Ascending aorta (tissue), 2 donors: ENCODE measurements at regions not wholly inside any gene's neighbourhood (a gene's known extent, or its start where the extent isn't known, plus 50 kb on each side); places are given as distances from the start of the nearest gene placed in this dataset.

Source experiments
- DNase-seq, 2 donors: peaks; one replicate each; pipeline ENCODE4 v3.0.0-alpha.2; 2019; ENCODE audit warnings: low spot score in 2 of 2
- H3K27ac ChIP-seq, 2 donors: fragments of 200-600 bp; sonication (generic); one replicate each; pipeline ENCODE4 v1.5.1; 2016 to 2017; ENCODE audit warnings: mild to moderate bottlenecking in 1 of 2
- H3K27me3 ChIP-seq: fragments of 200-600 bp; sonication (generic); one replicate; pipeline ENCODE4 v1.5.1; 2017
- H3K36me3 ChIP-seq, 2 donors: fragments of 200-600 bp; sonication (generic); one replicate each; pipeline ENCODE4 v1.5.1; 2016
- H3K4me1 ChIP-seq, 2 donors: fragments of 200-600 bp; sonication (generic); one replicate each; pipeline ENCODE4 v1.5.1; 2016 to 2017; ENCODE audit warnings: mild to moderate bottlenecking in 1 of 2
- H3K4me3 ChIP-seq, 2 donors: fragments of 200-600 bp; sonication (generic); one replicate each; pipeline ENCODE4 v1.5.1; 2016 to 2017; ENCODE audit warnings: mild to moderate bottlenecking in 1 of 2
- H3K9me3 ChIP-seq, 2 donors: fragments of 200-600 bp; sonication (generic); one replicate each; pipeline ENCODE4 v1.5.1; 2016
- intact Hi-C: fragments of 100-400 bp; cut with DNase I; formaldehyde crosslinking; loops from one replicate; pipeline ENCODE4 v1.15.1; 2023
- TF ChIP-seq, protein P1 (sequence below), 3 experiments: fragments of 200-600 bp in 2 of 3; fragments of 450-650 bp in 1 of 3; sonication (generic) in 2 of 3; IDR thresholded peaks; one replicate each; pipeline ENCODE4 v1.5.1; 2016 to 2019; ENCODE audit warnings: antibody characterized with exemption in 3 of 3, mild to moderate bottlenecking in 1 of 3, moderate library complexity in 1 of 3

DNA sequence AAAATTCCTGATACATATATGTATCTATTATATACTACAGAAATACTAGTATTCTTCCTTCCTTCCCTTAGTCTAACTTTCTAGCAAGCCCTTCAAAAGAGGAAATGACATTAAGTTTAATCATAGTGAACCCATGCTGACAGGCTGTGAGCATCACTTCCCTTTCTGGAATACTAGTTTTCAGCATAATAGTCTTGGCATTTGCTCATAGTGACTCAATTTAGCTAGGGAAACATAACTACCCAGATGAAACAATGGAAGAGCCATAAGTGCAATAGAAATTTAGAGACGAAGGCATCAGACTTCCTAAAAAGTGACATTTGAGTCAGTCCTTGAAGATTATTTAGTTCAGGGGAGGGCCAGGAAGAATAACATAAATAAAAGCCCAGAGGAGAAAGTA is 184.5 kb upstream of the CRY1 start:
- DNase-seq = no peak
- intact Hi-C loops = no loop called here

GRCh38 chr12:107282628-107283027 is 189.3 kb upstream of the CRY1 start:
- intact Hi-C loops = no loop called here
- Histone ChIP-seq H3K27ac (no peak overlapping the region), H3K4me1 (no peaks in the 10 kb centered on the region)

More for the DNA sequence above, 184.5 kb upstream of the CRY1 start:
- Histone ChIP-seq H3K4me1 (no peaks in the 10 kb centered on the region), H3K9me3 (no peaks in the 10 kb centered on the region), H3K36me3 (no peaks in the 10 kb centered on the region), H3K27me3 (no peaks in the 10 kb centered on the region), H3K27ac (no peak overlapping the region), H3K4me3 (no peak overlapping the region)
- TF ChIP-seq, protein P1, sequence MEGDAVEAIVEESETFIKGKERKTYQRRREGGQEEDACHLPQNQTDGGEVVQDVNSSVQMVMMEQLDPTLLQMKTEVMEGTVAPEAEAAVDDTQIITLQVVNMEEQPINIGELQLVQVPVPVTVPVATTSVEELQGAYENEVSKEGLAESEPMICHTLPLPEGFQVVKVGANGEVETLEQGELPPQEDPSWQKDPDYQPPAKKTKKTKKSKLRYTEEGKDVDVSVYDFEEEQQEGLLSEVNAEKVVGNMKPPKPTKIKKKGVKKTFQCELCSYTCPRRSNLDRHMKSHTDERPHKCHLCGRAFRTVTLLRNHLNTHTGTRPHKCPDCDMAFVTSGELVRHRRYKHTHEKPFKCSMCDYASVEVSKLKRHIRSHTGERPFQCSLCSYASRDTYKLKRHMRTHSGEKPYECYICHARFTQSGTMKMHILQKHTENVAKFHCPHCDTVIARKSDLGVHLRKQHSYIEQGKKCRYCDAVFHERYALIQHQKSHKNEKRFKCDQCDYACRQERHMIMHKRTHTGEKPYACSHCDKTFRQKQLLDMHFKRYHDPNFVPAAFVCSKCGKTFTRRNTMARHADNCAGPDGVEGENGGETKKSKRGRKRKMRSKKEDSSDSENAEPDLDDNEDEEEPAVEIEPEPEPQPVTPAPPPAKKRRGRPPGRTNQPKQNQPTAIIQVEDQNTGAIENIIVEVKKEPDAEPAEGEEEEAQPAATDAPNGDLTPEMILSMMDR (IDR thresholded peaks at IDR 0.05) = no peak

GRCh38 chr12:107283652-107284051 is 190.3 kb upstream of the CRY1 start:
- Histone ChIP-seq H3K27me3 (no peaks in the 10 kb centered on the region), H3K4me1 (no peaks in the 10 kb centered on the region), H3K9me3 (no peaks in the 10 kb centered on the region), H3K27ac (no peak overlapping the region), H3K4me3 (no peak overlapping the region), H3K36me3 (no peaks in the 10 kb centered on the region)
- DNase-seq = no peak
- TF ChIP-seq, protein P1 (IDR thresholded peaks at IDR 0.05) = no peak
- intact Hi-C loops = no loop called here

More at GRCh38 chr12:107282628-107283027, 189.3 kb upstream of the CRY1 start:
- no peak for DNase-seq
- H3K4me3 ChIP-seq = no peak overlapping the region
- no peaks in the 10 kb centered on the region for H3K36me3 ChIP-seq
- TF ChIP-seq, protein P1 (IDR thresholded peaks at IDR 0.05) = no peak
- H3K9me3 ChIP-seq = no peaks in the 10 kb centered on the region
- H3K27me3 ChIP-seq = no peaks in the 10 kb centered on the region

- TF ChIP-seq, protein P1 (IDR thresholded peaks at IDR 0.05) = no peak
- Histone ChIP-seq H3K4me1 (no peaks in the 10 kb centered on the region), H3K27ac (no peak overlapping the region), H3K9me3 (no peaks in the 10 kb centered on the region), H3K36me3 (no peaks in the 10 kb centered on the region), H3K4me3 (no peak overlapping the region), H3K27me3 (no peaks in the 10 kb centered on the region)
- intact Hi-C loops = no loop called here
- DNase-seq = no peak
These were observed 191.3 kb upstream of the CRY1 start for GRCh38 chr12:107284692-107285091.

DNA sequence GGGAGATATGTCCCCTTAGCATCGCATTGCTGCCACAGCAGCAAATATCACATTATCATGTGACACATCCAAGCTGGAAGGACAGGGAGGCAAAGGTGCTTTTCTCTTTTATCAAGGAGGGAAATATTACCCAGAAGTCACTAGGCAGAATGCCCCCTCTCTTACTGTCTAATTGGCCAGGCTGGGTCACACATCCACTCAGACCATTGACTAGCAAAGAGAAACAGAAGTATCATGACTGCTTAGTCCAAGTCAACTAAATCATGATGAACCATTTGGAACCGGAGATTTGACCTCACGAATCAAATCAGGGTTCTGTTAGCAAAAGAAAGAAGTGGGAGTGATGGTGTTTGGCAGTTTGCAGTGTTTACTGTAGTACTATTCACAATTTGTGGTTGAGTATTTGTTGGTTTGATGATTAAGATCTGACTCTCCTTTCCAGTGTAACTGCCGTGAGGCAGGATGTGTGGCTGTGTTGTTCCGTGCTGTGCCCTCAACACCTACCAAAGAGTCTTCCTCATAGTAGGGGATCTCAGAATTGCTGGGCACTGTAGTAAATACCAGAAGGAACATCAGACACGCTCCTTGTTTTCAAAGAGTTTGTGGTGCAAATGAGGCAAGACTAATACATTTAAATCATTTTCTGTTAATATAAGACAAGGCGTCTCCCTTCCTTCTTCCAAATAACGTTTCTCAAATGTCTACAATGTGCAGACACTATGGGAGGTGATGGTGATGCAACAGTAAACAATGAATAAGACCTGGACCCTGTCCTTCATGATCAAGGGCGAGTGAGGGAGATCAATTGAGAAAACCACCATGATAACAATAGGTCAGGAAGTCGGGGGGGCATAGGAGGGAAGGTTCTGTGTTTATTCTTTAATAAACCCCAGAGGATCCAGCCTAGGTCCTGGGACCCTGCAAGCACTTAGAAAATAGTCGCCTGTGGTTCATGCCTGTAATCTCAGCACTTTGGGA is 194.4 kb upstream of the CRY1 start:
- intact Hi-C loops = no loop called here
- H3K27me3 ChIP-seq = no peaks in the 10 kb centered on the region
- H3K36me3 ChIP-seq = no peaks in the 10 kb centered on the region
- no peak for DNase-seq
- H3K27ac ChIP-seq = no peak overlapping the region
- H3K9me3 ChIP-seq = no peaks in the 10 kb centered on the region
- TF ChIP-seq, protein P1 (IDR thresholded peaks at IDR 0.05) = no peak
- no peak overlapping the region for H3K4me3 ChIP-seq
- no peaks in the 10 kb centered on the region for H3K4me1 ChIP-seq
